NCI-H2196 (cell line): ENCODE measurements at regions not wholly inside any gene's neighbourhood (a gene's known extent, or its start where the extent isn't known, plus 50 kb on each side); places are given as distances from the start of the nearest gene placed in this dataset.

Experiments
- DNase-seq: peaks from one replicate; lab custom pipeline; 2025; ENCODE audit not compliant: unreplicated experiment; lab: John Stamatoyannopoulos, UW

GRCh38 chr5:125564317-125564975, 818.0 kb upstream of the ZNF608 start:
- no peak for DNase-seq

- no peak for DNase-seq
Measured at GRCh38 chr5:125574491-125575044, 828.1 kb upstream of the ZNF608 start.

- no peak for DNase-seq
Measured at GRCh38 chr5:125575171-125575890, 828.9 kb upstream of the ZNF608 start.

- peak; percentile 12 for DNase-seq
Measured at GRCh38 chr5:125575891-125576505, 829.6 kb upstream of the ZNF608 start.

- DNase-seq: no peak
Measured at GRCh38 chr5:125576822-125577221, 830.4 kb upstream of the ZNF608 start.

- DNase-seq: no peak
Measured at GRCh38 chr5:125578551-125578950, 832.1 kb upstream of the ZNF608 start.

GRCh38 chr5:125579182-125579581, 832.7 kb upstream of the ZNF608 start:
- no peak for DNase-seq

GRCh38 chr5:125581311-125581710, 834.9 kb upstream of the ZNF608 start:
- no peak for DNase-seq

- no peak for DNase-seq
Measured at GRCh38 chr5:125582352-125582751, 835.9 kb upstream of the ZNF608 start.

- DNase-seq: no peak
Measured at GRCh38 chr5:125583321-125584139, 837.1 kb upstream of the ZNF608 start.

- no peak for DNase-seq
Measured at GRCh38 chr5:125584140-125584520, 837.7 kb upstream of the ZNF608 start.

GRCh38 chr5:125587631-125588030, 835.6 kb upstream of the GRAMD2B start:
- no peak for DNase-seq

- no peak for DNase-seq
Measured at GRCh38 chr5:125592856-125593255, 830.4 kb upstream of the GRAMD2B start.

GRCh38 chr5:125595095-125595494, 828.1 kb upstream of the GRAMD2B start:
- no peak for DNase-seq

GRCh38 chr5:125595845-125596244, 827.4 kb upstream of the GRAMD2B start:
- no peak for DNase-seq

- no peak for DNase-seq
Measured at GRCh38 chr5:125597338-125597737, 825.9 kb upstream of the GRAMD2B start.

- DNase-seq: no peak
Measured at GRCh38 chr5:125600559-125600958, 822.6 kb upstream of the GRAMD2B start.

- no peak for DNase-seq
Measured at GRCh38 chr5:125602184-125602583, 821.0 kb upstream of the GRAMD2B start.

GRCh38 chr5:125603321-125603720, 819.9 kb upstream of the GRAMD2B start:
- no peak for DNase-seq

- DNase-seq: no peak
Measured at GRCh38 chr5:125604104-125604503, 819.1 kb upstream of the GRAMD2B start.

- DNase-seq: no peak
Measured at GRCh38 chr5:125607018-125607417, 816.2 kb upstream of the GRAMD2B start.
